ENCODE measurements at regions not wholly inside any gene's neighbourhood (a gene's known extent, or its start where the extent isn't known, plus 50 kb on each side); places are given as distances from the start of the nearest gene placed in this dataset.

- TF ChIP-seq POLR2AphosphoS5 (IDR thresholded peaks at IDR 0.05; ENCODE audit: low read depth, low read length) (no peak), SIN3A (IDR thresholded peaks at IDR 0.05; ENCODE audit: borderline replicate concordance, insufficient read depth, low read depth, low read length) (no peak), TCF7L2 (IDR thresholded peaks at IDR 0.05; ENCODE audit: low read depth, low read length) (no peak)
- TF ChIP-seq, protein P1, sequence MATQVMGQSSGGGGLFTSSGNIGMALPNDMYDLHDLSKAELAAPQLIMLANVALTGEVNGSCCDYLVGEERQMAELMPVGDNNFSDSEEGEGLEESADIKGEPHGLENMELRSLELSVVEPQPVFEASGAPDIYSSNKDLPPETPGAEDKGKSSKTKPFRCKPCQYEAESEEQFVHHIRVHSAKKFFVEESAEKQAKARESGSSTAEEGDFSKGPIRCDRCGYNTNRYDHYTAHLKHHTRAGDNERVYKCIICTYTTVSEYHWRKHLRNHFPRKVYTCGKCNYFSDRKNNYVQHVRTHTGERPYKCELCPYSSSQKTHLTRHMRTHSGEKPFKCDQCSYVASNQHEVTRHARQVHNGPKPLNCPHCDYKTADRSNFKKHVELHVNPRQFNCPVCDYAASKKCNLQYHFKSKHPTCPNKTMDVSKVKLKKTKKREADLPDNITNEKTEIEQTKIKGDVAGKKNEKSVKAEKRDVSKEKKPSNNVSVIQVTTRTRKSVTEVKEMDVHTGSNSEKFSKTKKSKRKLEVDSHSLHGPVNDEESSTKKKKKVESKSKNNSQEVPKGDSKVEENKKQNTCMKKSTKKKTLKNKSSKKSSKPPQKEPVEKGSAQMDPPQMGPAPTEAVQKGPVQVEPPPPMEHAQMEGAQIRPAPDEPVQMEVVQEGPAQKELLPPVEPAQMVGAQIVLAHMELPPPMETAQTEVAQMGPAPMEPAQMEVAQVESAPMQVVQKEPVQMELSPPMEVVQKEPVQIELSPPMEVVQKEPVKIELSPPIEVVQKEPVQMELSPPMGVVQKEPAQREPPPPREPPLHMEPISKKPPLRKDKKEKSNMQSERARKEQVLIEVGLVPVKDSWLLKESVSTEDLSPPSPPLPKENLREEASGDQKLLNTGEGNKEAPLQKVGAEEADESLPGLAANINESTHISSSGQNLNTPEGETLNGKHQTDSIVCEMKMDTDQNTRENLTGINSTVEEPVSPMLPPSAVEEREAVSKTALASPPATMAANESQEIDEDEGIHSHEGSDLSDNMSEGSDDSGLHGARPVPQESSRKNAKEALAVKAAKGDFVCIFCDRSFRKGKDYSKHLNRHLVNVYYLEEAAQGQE (IDR thresholded peaks at IDR 0.05; ENCODE audit: insufficient read depth in 1 of 2, low read depth in 2 of 2, low read length in 1 of 2): no peak
- TF ChIP-seq, protein P2, sequence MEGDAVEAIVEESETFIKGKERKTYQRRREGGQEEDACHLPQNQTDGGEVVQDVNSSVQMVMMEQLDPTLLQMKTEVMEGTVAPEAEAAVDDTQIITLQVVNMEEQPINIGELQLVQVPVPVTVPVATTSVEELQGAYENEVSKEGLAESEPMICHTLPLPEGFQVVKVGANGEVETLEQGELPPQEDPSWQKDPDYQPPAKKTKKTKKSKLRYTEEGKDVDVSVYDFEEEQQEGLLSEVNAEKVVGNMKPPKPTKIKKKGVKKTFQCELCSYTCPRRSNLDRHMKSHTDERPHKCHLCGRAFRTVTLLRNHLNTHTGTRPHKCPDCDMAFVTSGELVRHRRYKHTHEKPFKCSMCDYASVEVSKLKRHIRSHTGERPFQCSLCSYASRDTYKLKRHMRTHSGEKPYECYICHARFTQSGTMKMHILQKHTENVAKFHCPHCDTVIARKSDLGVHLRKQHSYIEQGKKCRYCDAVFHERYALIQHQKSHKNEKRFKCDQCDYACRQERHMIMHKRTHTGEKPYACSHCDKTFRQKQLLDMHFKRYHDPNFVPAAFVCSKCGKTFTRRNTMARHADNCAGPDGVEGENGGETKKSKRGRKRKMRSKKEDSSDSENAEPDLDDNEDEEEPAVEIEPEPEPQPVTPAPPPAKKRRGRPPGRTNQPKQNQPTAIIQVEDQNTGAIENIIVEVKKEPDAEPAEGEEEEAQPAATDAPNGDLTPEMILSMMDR (IDR thresholded peaks at IDR 0.05): no peak
- POLR2A ChIA-PET: no interaction called here
- DNase-seq (ENCODE audit: low read depth, low spot score): no peak
- Histone ChIP-seq H3K36me3 (ENCODE audit: control insufficient read depth, insufficient read depth, low read length) (no peaks in the 10 kb centered on the region), H3K4me1 (ENCODE audit: control insufficient read depth, insufficient read depth, low read length) (no peaks in the 10 kb centered on the region), H3K4me3 (ENCODE audit: low read depth in 2 of 2, low read length in 2 of 2) (no peak overlapping the region), H3K9me3 (ENCODE audit: control insufficient read depth, insufficient read depth, low read depth, low read length) (no peaks in the 10 kb centered on the region), H3K27me3 (ENCODE audit: control insufficient read depth, insufficient read depth, low read length) (no peaks in the 10 kb centered on the region), H3K27ac (ENCODE audit: low read length) (no peak overlapping the region)
- ATAC-seq: no peak
- intact Hi-C loops (cut with micrococcal nuclease; ENCODE audit: unreplicated experiment): no loop called here
- in situ Hi-C loops (cut with HindIII; ENCODE audit: low pct_unique_long_range_greater_than_20kb, low sequenced_read_pairs): no loop called here
- BruUV-seq (replicated peaks): no TSS peak
- CTCF ChIA-PET: no interaction called here
Observed at GRCh38 chr15:47504624-47505256, 212.6 kb upstream of the SEMA6D start.

GRCh38 chr15:47505712-47506328 is 211.5 kb upstream of the SEMA6D start:
- in situ Hi-C loops (cut with HindIII; ENCODE audit: low pct_unique_long_range_greater_than_20kb, low sequenced_read_pairs) (no loop called here), intact Hi-C loops (cut with micrococcal nuclease; ENCODE audit: unreplicated experiment) (no loop called here)
- no peak for DNase-seq (ENCODE audit: low read depth, low spot score)
- CTCF ChIA-PET: no interaction called here
- no peak overlapping the region for H3K27ac ChIP-seq (ENCODE audit: low read length)
- H3K27me3 ChIP-seq (ENCODE audit: control insufficient read depth, insufficient read depth, low read length): no peaks in the 10 kb centered on the region
- H3K4me3 ChIP-seq (ENCODE audit: low read depth in 2 of 2, low read length in 2 of 2): no peak overlapping the region
- TF ChIP-seq SIN3A (IDR thresholded peaks at IDR 0.05; ENCODE audit: borderline replicate concordance, insufficient read depth, low read depth, low read length) (no peak), TCF7L2 (IDR thresholded peaks at IDR 0.05; ENCODE audit: low read depth, low read length) (no peak), POLR2AphosphoS5 (IDR thresholded peaks at IDR 0.05; ENCODE audit: low read depth, low read length) (no peak)
- TF ChIP-seq, protein P1 (IDR thresholded peaks at IDR 0.05; ENCODE audit: insufficient read depth in 1 of 2, low read depth in 2 of 2, low read length in 1 of 2): no peak
- TF ChIP-seq, protein P2 (IDR thresholded peaks at IDR 0.05): no peak
- H3K36me3 ChIP-seq (ENCODE audit: control insufficient read depth, insufficient read depth, low read length): no peaks in the 10 kb centered on the region
- H3K9me3 ChIP-seq (ENCODE audit: control insufficient read depth, insufficient read depth, low read depth, low read length): no peaks in the 10 kb centered on the region
- no TSS peak for BruUV-seq (replicated peaks)
- ATAC-seq: no peak
- POLR2A ChIA-PET: no interaction called here
- H3K4me1 ChIP-seq (ENCODE audit: control insufficient read depth, insufficient read depth, low read length): no peaks in the 10 kb centered on the region
